Stimulated activated CD4-positive, alpha-beta T cell treated with anti-CD3 and anti-CD28 coated beads, TNF-alpha, amount 100 ng/mL, for 24 hours (primary cell): ENCODE measurements at regions not wholly inside any gene's neighbourhood (a gene's known extent, or its start where the extent isn't known, plus 50 kb on each side); places are given as distances from the start of the nearest gene placed in this dataset.
"Not testable (repeated sequence)": the region's sequence is repeated elsewhere in the genome, so short reads cannot be mapped to it uniquely, and the experiment has no call there.

Source experiments
- DNase-seq, 3 experiments: peaks; one replicate each; pipeline ENCODE4 v3.0.0-alpha.2; 2020; ENCODE audit warnings: low read depth in 3 of 3

GRCh38 chr17:56690441-56691291 lies 97.2 kb downstream of the NOG start:
- DNase-seq = no peak

DNA sequence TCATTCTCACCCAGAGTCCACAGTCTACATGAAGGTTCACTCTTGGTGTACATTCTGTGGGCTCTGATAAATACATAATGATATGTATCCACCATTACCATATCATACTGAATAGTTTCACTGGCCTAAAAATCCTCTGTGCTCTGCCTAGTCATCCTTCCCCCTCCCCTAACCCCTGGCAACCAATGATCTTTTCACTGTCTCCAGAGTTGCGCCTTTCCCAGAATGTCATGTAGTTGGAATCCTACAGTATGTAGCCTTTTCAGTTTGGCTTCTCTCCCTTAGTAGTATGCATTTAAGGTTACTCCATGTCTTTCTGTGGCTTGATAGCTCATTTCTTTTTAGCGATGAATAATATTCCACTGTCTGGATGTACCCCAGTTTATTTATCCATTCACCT lies 101.3 kb downstream of the NOG start:
- DNase-seq = no peak

DNA sequence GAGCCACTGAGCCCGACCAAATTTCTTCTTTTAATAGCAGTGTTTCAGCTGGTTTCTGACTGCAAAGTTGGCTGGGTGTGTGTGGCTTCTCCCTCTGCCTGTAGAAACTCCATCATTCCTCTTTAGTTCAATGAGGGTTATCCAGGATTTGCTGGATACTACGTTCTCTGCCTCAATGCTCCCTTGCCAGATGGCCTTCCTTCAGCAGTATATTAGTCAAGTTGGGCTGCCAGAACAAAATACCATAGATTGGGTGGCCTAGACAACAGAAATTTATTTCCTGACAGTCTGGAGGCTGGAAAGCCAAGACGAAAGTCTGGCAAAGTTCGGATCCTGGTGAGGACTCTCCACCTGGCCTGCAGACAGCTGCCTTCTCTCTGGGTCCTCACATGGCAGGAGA lies 103.7 kb downstream of the NOG start:
- DNase-seq = no peak

GRCh38 chr17:56699186-56699894 lies 105.8 kb downstream of the NOG start:
- DNase-seq = no peak

- DNase-seq = no peak
Measured at GRCh38 chr17:56700919-56701420, 107.5 kb downstream of the NOG start.

DNA sequence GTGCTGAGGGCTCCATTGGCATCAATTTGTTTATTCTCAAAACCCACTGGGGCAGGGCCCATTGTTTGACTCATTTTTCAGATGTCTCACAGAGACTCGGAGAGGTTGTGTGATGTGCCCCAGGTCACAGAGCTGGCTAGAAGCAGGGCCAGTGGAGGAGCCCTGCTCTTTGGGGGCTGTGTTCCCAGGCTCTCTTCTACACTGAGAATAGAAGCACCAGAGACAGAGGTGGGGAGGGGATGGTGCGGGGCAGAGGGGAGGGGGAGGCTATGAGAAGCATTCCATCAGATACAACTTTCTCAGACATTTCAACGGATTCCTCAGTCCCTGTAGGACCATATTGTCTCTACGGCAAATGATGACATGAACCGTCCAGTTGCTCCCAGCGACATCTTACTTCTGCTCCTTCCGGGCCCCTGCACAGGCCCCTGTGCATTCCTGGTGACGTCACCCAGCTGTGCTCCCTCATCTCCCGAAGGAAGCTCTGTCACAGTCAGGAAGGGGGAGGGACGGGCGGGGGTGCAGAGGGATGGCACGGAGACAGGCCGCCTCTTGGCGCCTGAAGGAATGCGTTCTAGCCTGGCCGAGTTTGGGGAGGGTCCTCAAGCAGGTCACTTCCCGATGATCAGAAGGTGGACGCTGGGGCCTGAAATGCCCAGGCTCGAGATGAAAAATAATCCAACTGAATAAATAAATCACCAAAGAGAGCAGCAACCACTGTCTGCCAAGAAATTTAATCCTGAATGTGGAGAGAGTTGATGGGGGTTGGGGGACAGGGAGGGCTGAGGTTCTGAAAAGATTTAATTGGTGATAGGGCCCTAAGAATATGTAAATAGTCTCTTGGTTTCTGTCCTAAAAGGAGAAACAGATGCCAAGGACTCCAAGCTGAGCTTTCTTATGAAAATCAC lies 114.1 kb downstream of the NOG start:
- DNase-seq = no peak

DNA sequence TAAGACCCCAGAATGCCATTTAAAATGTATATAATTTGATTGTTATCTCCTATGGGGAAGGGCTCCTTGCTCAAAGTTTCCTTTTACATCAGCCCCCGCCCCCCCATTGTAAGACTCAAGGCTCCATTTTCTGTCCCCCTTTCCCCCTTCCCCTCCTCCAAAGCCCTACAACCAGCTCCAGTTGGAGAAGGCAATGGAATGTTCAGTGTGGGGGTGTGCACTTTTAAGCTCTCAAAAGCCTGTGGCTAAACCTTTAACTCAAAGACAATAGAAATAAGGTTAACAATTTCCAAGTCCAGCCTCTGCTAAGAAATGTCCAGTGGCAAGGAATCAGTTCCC lies 114.7 kb downstream of the NOG start:
- DNase-seq = no peak

GRCh38 chr17:56708670-56709410 lies 115.3 kb downstream of the NOG start:
- no peak for DNase-seq

DNA sequence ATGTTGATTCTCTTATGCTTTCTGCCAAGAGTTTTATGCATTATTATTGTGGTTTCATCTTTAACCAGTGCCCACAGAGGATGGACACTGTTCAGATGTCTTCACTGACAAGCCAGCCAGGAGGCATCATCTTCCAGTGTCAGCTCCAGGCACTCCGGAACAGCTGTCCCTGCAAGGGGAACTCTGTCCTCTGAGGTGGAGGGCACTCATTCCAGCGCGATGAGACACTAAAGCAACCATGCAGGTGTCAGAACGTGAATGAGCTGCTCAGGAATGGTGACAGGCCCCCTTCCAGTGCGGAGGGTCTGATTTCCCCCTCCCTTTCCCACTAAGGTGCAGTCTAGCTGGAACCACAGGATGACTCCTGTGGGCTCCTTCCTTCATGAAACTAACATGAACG lies 117.5 kb downstream of the NOG start:
- DNase-seq = no peak

GRCh38 chr17:56715613-56716357 lies 117.9 kb downstream of the C17orf67 start:
- peak; percentile 55 to 72 (median 63) for DNase-seq

DNA sequence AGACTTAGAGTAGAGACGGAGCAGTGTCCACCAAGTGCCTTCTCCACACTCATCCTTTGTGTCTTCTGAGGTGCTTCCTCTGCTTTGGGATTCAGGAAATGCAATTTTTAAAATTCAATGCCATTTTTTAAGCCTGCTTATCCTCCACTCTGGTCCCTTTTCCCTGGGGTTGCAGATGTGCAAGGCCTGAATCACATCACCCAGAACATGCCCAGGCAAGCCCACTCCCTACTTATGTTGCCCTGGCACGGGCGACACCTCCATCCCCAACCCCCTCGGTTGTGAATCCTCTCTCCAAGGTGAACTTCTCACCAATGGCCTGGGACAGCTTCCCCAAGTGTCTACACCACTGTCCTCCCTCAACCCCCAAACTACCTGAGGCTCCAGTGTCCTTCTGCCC lies 116.2 kb downstream of the C17orf67 start:
- DNase-seq = no peak

GRCh38 chr17:56718515-56718914 lies 115.2 kb downstream of the C17orf67 start:
- no peak for DNase-seq

GRCh38 chr17:56723421-56723820 lies 110.3 kb downstream of the C17orf67 start:
- no peak for DNase-seq

DNA sequence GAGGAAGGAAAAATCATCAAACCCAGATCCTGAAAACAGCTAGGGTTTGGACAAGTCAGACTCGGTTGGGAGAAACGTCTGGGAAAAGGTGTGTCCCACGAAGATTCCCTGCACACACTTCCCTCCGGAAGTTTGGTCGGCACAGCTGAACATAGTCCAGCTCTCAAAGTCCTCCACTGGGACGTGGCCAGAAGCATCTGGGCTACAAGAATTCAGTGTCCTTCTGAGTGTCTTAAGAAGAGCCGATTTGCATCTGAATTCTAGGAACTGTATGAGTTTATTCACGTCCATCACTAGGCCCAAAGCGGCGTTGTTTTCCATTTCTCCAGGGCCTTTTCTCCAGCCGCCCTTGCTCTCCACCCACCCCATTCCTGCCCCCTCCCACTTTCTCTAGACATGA lies 109.1 kb downstream of the C17orf67 start:
- no peak for DNase-seq

DNA sequence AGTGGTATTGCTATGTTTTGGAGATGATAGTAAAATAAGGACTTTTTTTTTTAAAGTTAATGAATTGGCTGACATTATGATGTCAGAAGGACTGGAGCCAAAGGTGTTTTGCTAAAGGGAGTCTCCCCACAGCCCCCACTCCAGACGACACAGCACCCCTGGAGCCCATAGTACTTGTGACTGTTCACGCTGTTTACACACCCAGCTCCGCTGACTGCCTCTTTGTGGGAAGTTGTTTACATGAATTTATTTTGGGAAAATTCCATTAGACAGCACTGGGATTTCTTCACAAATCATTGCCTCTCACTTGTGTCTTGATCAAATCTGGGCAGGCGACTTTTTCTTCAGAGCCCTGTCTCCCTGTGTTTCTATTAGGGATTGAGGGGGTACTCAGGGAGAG lies 108.6 kb downstream of the C17orf67 start:
- no peak for DNase-seq

DNA sequence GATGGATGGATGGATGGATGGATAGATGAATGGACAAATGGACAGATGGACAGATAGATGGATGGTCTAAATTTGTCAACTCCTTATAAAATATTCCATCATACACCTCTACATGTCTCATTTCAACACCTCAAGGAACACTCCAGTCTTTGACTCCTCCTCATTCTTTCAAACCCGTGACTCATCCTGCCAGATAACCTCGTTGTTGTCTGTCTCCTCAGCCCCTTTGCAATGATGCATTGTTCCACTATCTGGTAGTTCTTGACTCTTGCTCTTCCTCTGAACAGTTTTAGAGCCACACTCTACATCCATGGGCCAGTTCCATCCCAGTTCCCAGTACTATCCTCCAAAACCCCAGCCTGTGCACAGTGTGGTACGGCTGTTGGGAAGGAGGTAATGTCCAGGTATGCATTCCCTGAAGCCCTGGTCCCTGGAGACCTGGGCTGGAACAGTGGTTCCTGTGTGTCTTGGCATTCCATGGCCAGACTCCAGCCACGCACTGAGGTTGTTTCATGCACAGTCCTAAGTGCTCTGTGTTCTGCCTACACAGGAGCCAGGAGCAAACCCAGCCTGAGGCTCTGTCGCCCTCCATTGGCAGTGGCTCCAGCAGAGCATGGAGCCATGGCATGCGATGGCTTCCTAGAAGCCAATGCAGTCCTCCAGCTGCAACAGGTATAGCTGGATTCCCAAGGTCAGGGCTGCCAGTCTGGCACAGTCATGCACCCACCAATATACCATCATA lies 105.7 kb downstream of the C17orf67 start:
- DNase-seq = no peak

DNA sequence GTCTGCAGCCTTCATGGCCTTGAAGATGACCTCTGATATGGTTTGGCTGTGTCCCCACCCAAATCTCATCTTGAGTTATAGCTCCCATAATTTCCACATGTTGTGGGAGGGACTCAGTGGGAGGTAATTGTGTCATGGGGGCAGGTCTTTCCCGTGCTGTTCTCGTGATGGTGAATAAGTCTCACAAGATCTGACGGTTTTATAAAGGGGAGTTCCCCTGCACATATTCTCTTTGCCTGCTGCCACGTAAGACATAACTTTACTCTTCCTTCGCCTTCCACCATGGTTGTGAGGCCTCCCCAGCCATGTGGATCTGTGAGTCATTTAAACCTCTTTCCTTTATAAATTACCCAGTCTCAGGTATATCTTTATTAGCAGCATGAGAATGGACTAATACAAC lies 102.6 kb downstream of the C17orf67 start:
- DNase-seq = not testable (repeated sequence)

- DNase-seq = no peak
Measured at GRCh38 chr17:56733833-56734232, 99.9 kb downstream of the C17orf67 start.

DNA sequence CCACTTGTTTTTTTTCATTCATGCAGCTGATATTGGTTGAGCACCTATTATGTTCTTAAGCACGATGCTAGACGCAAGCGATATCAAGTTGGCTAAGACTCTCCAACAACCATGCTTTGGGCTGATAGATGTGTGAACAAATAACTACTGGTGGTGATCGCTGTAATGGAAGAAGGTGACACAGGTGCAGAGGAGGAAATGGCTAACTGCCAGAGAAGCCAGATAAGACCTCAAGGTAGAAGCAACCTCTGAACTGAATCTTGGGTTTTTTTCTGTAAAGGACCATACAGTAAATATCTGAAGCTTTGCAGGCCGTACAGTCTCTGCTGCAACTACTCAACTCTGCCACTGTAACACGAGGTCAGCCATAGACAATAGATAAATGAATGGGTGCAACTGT lies 97.9 kb downstream of the C17orf67 start:
- no peak for DNase-seq
